MCF 10A (cell line): ENCODE measurements at regions not wholly inside any gene's neighbourhood (a gene's known extent, or its start where the extent isn't known, plus 50 kb on each side); places are given as distances from the start of the nearest gene placed in this dataset.

Experiments used
- BruUV-seq: library from RNA; stranded (reverse); fragments of 400-500 nt; replicated peaks from 2 replicates; lab custom pipeline; 2021; lab: Mats Ljungman, UMichigan
- CTCF ChIA-PET: fragments of 300-600 bp; sonication (Branson Sonifier 250); formaldehyde crosslinking; extraction: SDS; loops from one replicate; lab custom pipeline; 2021; ENCODE audit warnings: antibody characterized with exemption, inconsistent platforms; lab: Yijun Ruan, JAX
- POLR2A ChIA-PET: fragments of 300-600, 350-650 bp; sonication (Branson Sonifier 250); formaldehyde crosslinking; extraction: SDS; loops from one replicate; lab custom pipeline; 2020; ENCODE audit warnings: antibody characterized with exemption, inconsistent platforms; lab: Yijun Ruan, JAX
- DNase-seq: peaks from one replicate; pipeline ENCODE4 v3.0.0-alpha.2; 2018; ENCODE audit not compliant: unreplicated experiment
- H3K27ac Mint-ChIP-seq: one replicate; pipeline ENCODE4 v1.8.0; 2022; ENCODE audit warnings: mild to moderate bottlenecking, low read depth, mixed read lengths; ENCODE audit not compliant: unreplicated experiment
- H3K27me3 Mint-ChIP-seq: one replicate; pipeline ENCODE4 v1.8.0; 2022; ENCODE audit warnings: mixed read lengths; ENCODE audit not compliant: insufficient read depth, unreplicated experiment
- H3K36me3 Mint-ChIP-seq: one replicate; pipeline ENCODE4 v1.8.0; 2022; ENCODE audit warnings: mild to moderate bottlenecking, moderate library complexity, mixed read lengths; ENCODE audit not compliant: insufficient read depth, unreplicated experiment
- H3K4me1 Mint-ChIP-seq: one replicate; pipeline ENCODE4 v1.8.0; 2022; ENCODE audit warnings: mixed read lengths; ENCODE audit not compliant: insufficient read depth, unreplicated experiment
- H3K4me3 Mint-ChIP-seq: one replicate; pipeline ENCODE4 v1.8.0; 2022; ENCODE audit warnings: mild to moderate bottlenecking, moderate library complexity, mixed read lengths; ENCODE audit not compliant: unreplicated experiment
- H3K9me3 Mint-ChIP-seq: one replicate; pipeline ENCODE4 v1.8.0; 2022; ENCODE audit warnings: mixed read lengths; ENCODE audit not compliant: unreplicated experiment
- CTCF ChIP-seq: fragments of 200-600 bp; IDR thresholded peaks from one replicate; pipeline ENCODE4 v1.8.0; 2022; ENCODE audit warnings: antibody characterized with exemption, mild to moderate bottlenecking; ENCODE audit not compliant: unreplicated experiment
- intact Hi-C: fragments of 100-400 bp; cut with micrococcal nuclease; formaldehyde crosslinking; loops from 2 replicates; pipeline ENCODE4 v1.14.1; 2022

DNA sequence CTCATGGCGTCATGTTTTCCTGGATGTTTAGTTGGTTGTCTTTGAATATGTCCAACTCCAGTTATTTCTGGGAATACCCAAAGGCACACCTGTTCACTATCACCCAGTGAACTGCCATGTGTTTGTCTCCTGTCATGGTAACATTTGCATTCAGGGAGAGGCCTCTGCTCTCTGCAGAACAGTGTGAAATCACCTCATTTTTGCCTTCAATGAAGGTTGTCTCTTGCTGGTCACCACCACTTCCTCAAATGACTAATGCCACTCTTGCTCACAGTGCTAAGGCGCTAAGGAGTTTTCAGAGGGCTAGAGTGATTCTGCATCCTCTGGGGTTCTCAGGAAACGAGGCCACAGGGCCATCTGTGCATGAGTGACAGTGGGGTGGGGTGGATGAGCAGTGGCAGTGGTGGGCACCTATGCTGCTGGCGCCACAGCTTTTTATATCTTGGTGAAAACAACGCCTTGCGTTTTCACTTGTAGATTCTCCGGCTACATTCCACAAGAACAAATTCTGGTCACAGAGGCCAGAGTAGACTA, 60.0 kb upstream of the ATP5PO start:
- no peaks in the 10 kb centered on the region for H3K27me3 Mint-ChIP-seq
- H3K9me3 Mint-ChIP-seq, result no peaks in the 10 kb centered on the region
- peaks cover 43% of the 10 kb centered on the region for H3K4me1 Mint-ChIP-seq
- intact Hi-C loops, result loop anchor here (2.0 kb wide), 3 partner anchors 29 to 99 kb away; no protein-coding TSS in a partner anchor
- ChIA-PET POLR2A (interaction anchor here (0.6 to 4.4 kb wide), 15 partner anchors 9 to 1604 kb away, joined by 3 to 38 read pairs (median 4); partner anchors contain the start of genes ATP5PO, MRPS6 and SLC5A3), CTCF (interaction anchor here (4.3 kb wide), 1 partner anchor 51 kb away, joined by 17 read pairs; no protein-coding TSS in a partner anchor)
- H3K4me3 Mint-ChIP-seq, result peak overlapping the region; percentile 60
- DNase-seq, result peak; percentile 58
- H3K36me3 Mint-ChIP-seq, result no peaks in the 10 kb centered on the region
- TF ChIP-seq CTCF, result no peak
- no TSS peak for BruUV-seq
- peak overlapping the region; percentile 98 for H3K27ac Mint-ChIP-seq

- Mint-ChIP-seq H3K27me3 (no peaks in the 10 kb centered on the region), H3K4me1 (peaks cover 43% of the 10 kb centered on the region), H3K27ac (peak overlapping the region; percentile 98), H3K4me3 (no peak overlapping the region), H3K9me3 (no peaks in the 10 kb centered on the region), H3K36me3 (no peaks in the 10 kb centered on the region)
- no TSS peak for BruUV-seq
- ChIA-PET CTCF (interaction anchor here (4.3 kb wide), 1 partner anchor 50 kb away, joined by 17 read pairs; no protein-coding TSS in a partner anchor), POLR2A (interaction anchor here (0.8 to 4.4 kb wide), 7 partner anchors 13 to 100 kb away, joined by 4 to 38 read pairs (median 5); partner anchors contain the start of genes MRPS6 and SLC5A3)
- intact Hi-C loops, result no loop called here
- no peak for TF ChIP-seq CTCF
- DNase-seq, result no peak
These were observed 59.2 kb upstream of the ATP5PO start for GRCh38 chr21:33974513-33975468.

DNA sequence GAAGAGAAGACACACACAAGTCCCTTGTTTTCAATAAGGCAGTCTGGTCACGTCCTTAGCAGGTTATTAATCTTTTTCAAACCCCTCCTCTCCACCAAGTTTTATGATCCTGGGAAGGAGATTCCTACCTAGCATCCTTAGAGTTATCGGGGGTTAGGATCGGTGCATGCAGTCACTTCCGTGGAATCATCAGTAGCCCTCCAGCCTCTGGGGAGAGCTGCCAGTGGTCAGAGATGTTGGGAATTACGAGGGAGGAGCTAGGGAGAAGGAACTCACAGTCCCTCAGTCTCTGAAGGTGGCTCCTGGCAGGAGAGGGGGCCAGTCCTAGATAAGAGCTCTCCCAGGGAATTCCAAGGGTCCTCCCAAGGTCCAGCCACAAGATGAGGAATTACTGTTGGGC, 57.7 kb upstream of the ATP5PO start:
- no peaks in the 10 kb centered on the region for H3K36me3 Mint-ChIP-seq
- H3K4me1 Mint-ChIP-seq, result peaks cover 53% of the 10 kb centered on the region
- DNase-seq, result no peak
- BruUV-seq, result no TSS peak
- no peak overlapping the region for H3K4me3 Mint-ChIP-seq
- CTCF ChIA-PET, result interaction anchor here (0.6 to 4.3 kb wide), 3 partner anchors 11 to 1291 kb away, joined by 3 to 17 read pairs (median 4); no protein-coding TSS in a partner anchor
- POLR2A ChIA-PET, result interaction anchor here (1.4 kb wide), 1 partner anchor 27 kb away, joined by 5 read pairs; no protein-coding TSS in a partner anchor
- no peaks in the 10 kb centered on the region for H3K9me3 Mint-ChIP-seq
- no peak overlapping the region for H3K27ac Mint-ChIP-seq
- no peak for TF ChIP-seq CTCF
- intact Hi-C loops, result no loop called here
- H3K27me3 Mint-ChIP-seq, result no peaks in the 10 kb centered on the region

GRCh38 chr21:33972539-33972938, 56.9 kb upstream of the ATP5PO start:
- ChIA-PET CTCF (interaction anchor here (0.6 to 0.7 kb wide), 2 partner anchors 162 to 272 kb away, joined by 3 read pairs; no protein-coding TSS in a partner anchor), POLR2A (interaction anchor here (1.3 kb wide), 1 partner anchor 103 kb away, joined by 3 read pairs; no protein-coding TSS in a partner anchor)
- intact Hi-C loops, result no loop called here

More at GRCh38 chr21:33972539-33972938, 56.9 kb upstream of the ATP5PO start:
- H3K4me1 Mint-ChIP-seq, result peaks cover 51% of the 10 kb centered on the region
- no peak for DNase-seq
- no peak for TF ChIP-seq CTCF
- no peaks in the 10 kb centered on the region for H3K36me3 Mint-ChIP-seq
- no peak overlapping the region for H3K4me3 Mint-ChIP-seq
- H3K9me3 Mint-ChIP-seq, result no peaks in the 10 kb centered on the region
- BruUV-seq, result no TSS peak
- peak overlapping the region; percentile 20 for H3K27ac Mint-ChIP-seq
- no peaks in the 10 kb centered on the region for H3K27me3 Mint-ChIP-seq
